ENCODE measurements at regions not wholly inside any gene's neighbourhood (a gene's known extent, or its start where the extent isn't known, plus 50 kb on each side); places are given as distances from the start of the nearest gene placed in this dataset.

- TF ChIP-seq, protein P1, sequence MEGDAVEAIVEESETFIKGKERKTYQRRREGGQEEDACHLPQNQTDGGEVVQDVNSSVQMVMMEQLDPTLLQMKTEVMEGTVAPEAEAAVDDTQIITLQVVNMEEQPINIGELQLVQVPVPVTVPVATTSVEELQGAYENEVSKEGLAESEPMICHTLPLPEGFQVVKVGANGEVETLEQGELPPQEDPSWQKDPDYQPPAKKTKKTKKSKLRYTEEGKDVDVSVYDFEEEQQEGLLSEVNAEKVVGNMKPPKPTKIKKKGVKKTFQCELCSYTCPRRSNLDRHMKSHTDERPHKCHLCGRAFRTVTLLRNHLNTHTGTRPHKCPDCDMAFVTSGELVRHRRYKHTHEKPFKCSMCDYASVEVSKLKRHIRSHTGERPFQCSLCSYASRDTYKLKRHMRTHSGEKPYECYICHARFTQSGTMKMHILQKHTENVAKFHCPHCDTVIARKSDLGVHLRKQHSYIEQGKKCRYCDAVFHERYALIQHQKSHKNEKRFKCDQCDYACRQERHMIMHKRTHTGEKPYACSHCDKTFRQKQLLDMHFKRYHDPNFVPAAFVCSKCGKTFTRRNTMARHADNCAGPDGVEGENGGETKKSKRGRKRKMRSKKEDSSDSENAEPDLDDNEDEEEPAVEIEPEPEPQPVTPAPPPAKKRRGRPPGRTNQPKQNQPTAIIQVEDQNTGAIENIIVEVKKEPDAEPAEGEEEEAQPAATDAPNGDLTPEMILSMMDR (IDR thresholded peaks at IDR 0.05) = no peak
- TF ChIP-seq POLR2A (IDR thresholded peaks at IDR 0.05) = no peak
Observed at GRCh38 chr7:69062020-69062765, 536.1 kb upstream of the AUTS2 start.
